ENCODE measurements at regions not wholly inside any gene's neighbourhood (a gene's known extent, or its start where the extent isn't known, plus 50 kb on each side); places are given as distances from the start of the nearest gene placed in this dataset.

GRCh38 chr18:25587545-25587944 lies 235.6 kb upstream of the ZNF521 start:
- TF ChIP-seq, protein P1, sequence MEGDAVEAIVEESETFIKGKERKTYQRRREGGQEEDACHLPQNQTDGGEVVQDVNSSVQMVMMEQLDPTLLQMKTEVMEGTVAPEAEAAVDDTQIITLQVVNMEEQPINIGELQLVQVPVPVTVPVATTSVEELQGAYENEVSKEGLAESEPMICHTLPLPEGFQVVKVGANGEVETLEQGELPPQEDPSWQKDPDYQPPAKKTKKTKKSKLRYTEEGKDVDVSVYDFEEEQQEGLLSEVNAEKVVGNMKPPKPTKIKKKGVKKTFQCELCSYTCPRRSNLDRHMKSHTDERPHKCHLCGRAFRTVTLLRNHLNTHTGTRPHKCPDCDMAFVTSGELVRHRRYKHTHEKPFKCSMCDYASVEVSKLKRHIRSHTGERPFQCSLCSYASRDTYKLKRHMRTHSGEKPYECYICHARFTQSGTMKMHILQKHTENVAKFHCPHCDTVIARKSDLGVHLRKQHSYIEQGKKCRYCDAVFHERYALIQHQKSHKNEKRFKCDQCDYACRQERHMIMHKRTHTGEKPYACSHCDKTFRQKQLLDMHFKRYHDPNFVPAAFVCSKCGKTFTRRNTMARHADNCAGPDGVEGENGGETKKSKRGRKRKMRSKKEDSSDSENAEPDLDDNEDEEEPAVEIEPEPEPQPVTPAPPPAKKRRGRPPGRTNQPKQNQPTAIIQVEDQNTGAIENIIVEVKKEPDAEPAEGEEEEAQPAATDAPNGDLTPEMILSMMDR (IDR thresholded peaks at IDR 0.05), result no peak
- no peak for TF ChIP-seq POLR2A (IDR thresholded peaks at IDR 0.05)

All from thyroid gland (tissue), 4 donors.